Stomach (tissue), 8 donors: ENCODE measurements at regions not wholly inside any gene's neighbourhood (a gene's known extent, or its start where the extent isn't known, plus 50 kb on each side); places are given as distances from the start of the nearest gene placed in this dataset.

Experiments
- DNase-seq, 2 donors: peaks; one replicate each; pipeline versions ENCODE4 v3.0.0 to v3.0.0-alpha.2; 2013 to 2019
- H3K27ac ChIP-seq, 5 donors: fragments of 200-600 bp in 4 of 5; sonication (generic) in 4 of 5; one replicate each; pipeline ENCODE4 v1.5.1; 2013 to 2019; ENCODE audit warnings: mild to moderate bottlenecking in 1 of 5, moderate library complexity in 1 of 5
- H3K27me3 ChIP-seq, 3 donors: fragments of 200-600 bp; sonication (generic); one replicate each; pipeline ENCODE4 v1.5.1; 2017 to 2019; ENCODE audit warnings: mixed run types in 1 of 3
- H3K36me3 ChIP-seq, 4 donors: fragments of 200-600 bp; sonication (generic); 1 replicate in 3 of 4; 2 replicates in 1 of 4; pipeline ENCODE4 v1.5.1; 2016 to 2019
- H3K4me1 ChIP-seq, 4 donors: fragments of 200-600 bp; sonication (generic); one replicate each; pipeline ENCODE4 v1.5.1; 2016 to 2019
- H3K4me3 ChIP-seq, 4 donors: fragments of 200-600 bp; sonication (generic) in 3 of 4; one replicate each; pipeline ENCODE4 v1.5.1; 2016 to 2019; ENCODE audit warnings: mild to moderate bottlenecking in 1 of 4
- H3K9me3 ChIP-seq, 4 donors: fragments of 200-600 bp; sonication (generic); one replicate each; pipeline ENCODE4 v1.5.1; 2016 to 2019
- CTCF ChIP-seq, 7 experiments: fragments of 450-650 bp in 4 of 7; fragments of 200-600 bp in 3 of 7; sonication (generic) in 3 of 7; IDR thresholded peaks; one replicate each; pipeline ENCODE4 v1.5.1; 2016 to 2019; ENCODE audit warnings: antibody characterized with exemption in 7 of 7, control low read depth in 2 of 7, mild to moderate bottlenecking in 1 of 7
- EP300 ChIP-seq: sonication (generic); formaldehyde crosslinking; IDR thresholded peaks from one replicate; pipeline ENCODE4 v1.6.1; 2017; ENCODE audit warnings: antibody characterized with exemption
- POLR2A ChIP-seq, 4 donors: fragments of 450-650 bp; IDR thresholded peaks; one replicate each; pipeline ENCODE4 v1.6.1; 2016; ENCODE audit warnings: antibody characterized with exemption in 4 of 4, control low read depth in 2 of 4, mild to moderate bottlenecking in 1 of 4, moderate library complexity in 1 of 4
- POLR2AphosphoS5 ChIP-seq, 3 donors: sonication (generic); formaldehyde crosslinking; IDR thresholded peaks; one replicate each; pipeline ENCODE4 v1.6.1; 2016; ENCODE audit warnings: antibody characterized with exemption in 3 of 3
- WGBS, 5 donors: extraction: QIAGEN DNeasy Blood & Tissue Kit in 3 of 5; methylation state at CpG; one replicate each; pipeline versions ENCODE4 v1.1.5 to v1.1.7; 2013 to 2018; 5-methylcytosine and 5-hydroxymethylcytosine counted together
- intact Hi-C: fragments of 100-400 bp; cut with DNase I; formaldehyde crosslinking; loops from one replicate; pipeline ENCODE4 v1.15.1; 2023; ENCODE audit warnings: low total_unique reads
- donor health status: healthy with polysubstance abuse.
- donor health status: Bipolar disorder and iron deficiency.
- donor health status: healthy.

GRCh38 chr5:3180636-3181035 is 415.0 kb upstream of the IRX1 start:
- DNase-seq: no peak
- no peak for TF ChIP-seq CTCF (IDR thresholded peaks at IDR 0.05)
- TF ChIP-seq EP300: no peak
- TF ChIP-seq POLR2AphosphoS5 (IDR thresholded peaks at IDR 0.05): no peak
- no peak for TF ChIP-seq POLR2A (IDR thresholded peaks at IDR 0.05)
- Histone ChIP-seq H3K27ac (no peak overlapping the region), H3K4me3 (no peak overlapping the region), H3K27me3 (peaks cover 0 to 8% (median 0%) of the 10 kb centered on the region in 3 donors), H3K4me1 (no peaks in the 10 kb centered on the region), H3K36me3 (no peaks in the 10 kb centered on the region), H3K9me3 (no peaks in the 10 kb centered on the region)
- intact Hi-C loops: no loop called here
- WGBS, 5 donors: 85 to 90% (median 87%) methylated on average over 15 to 20 of the region's 20 CpGs

- Histone ChIP-seq H3K4me1 (no peaks in the 10 kb centered on the region), H3K27ac (no peak overlapping the region), H3K9me3 (no peaks in the 10 kb centered on the region), H3K36me3 (no peaks in the 10 kb centered on the region), H3K27me3 (peaks cover 0 to 3% (median 0%) of the 10 kb centered on the region in 3 donors), H3K4me3 (no peak overlapping the region)
- TF ChIP-seq CTCF (IDR thresholded peaks at IDR 0.05) (no peak), POLR2AphosphoS5 (IDR thresholded peaks at IDR 0.05) (no peak), POLR2A (IDR thresholded peaks at IDR 0.05) (no peak), EP300 (no peak)
- intact Hi-C loops: no loop called here
- DNase-seq: no peak
- 61 to 78% (median 70%) methylated on average over 5 of the region's 5 CpGs for WGBS, 5 donors
Observed at GRCh38 chr5:3179220-3179619, 416.4 kb upstream of the IRX1 start.

- Histone ChIP-seq H3K9me3 (no peaks in the 10 kb centered on the region), H3K4me1 (no peaks in the 10 kb centered on the region), H3K4me3 (no peak overlapping the region), H3K36me3 (no peaks in the 10 kb centered on the region), H3K27me3 (peaks cover 0 to 3% (median 0%) of the 10 kb centered on the region in 3 donors), H3K27ac (no peak overlapping the region)
- intact Hi-C loops: no loop called here
- TF ChIP-seq POLR2A (IDR thresholded peaks at IDR 0.05): no peak
- TF ChIP-seq POLR2AphosphoS5 (IDR thresholded peaks at IDR 0.05): no peak
- TF ChIP-seq EP300: no peak
- no peak for TF ChIP-seq CTCF (IDR thresholded peaks at IDR 0.05)
- DNase-seq: no peak
- 86 to 94% (median 93%) methylated on average over 15 of the region's 15 CpGs for WGBS, 5 donors
Observed at GRCh38 chr5:3177338-3177737, 418.3 kb upstream of the IRX1 start.

GRCh38 chr5:3175416-3175815 is 420.2 kb upstream of the IRX1 start:
- DNase-seq: no peak
- TF ChIP-seq POLR2AphosphoS5 (IDR thresholded peaks at IDR 0.05) (no peak), CTCF (IDR thresholded peaks at IDR 0.05) (no peak), EP300 (no peak), POLR2A (IDR thresholded peaks at IDR 0.05) (no peak)
- intact Hi-C loops: no loop called here
- 31 to 78% (median 54%) methylated on average over 7 of the region's 7 CpGs for WGBS, 5 donors
- peaks cover 0 to 2% (median 0%) of the 10 kb centered on the region in 4 donors for H3K9me3 ChIP-seq
- no peaks in the 10 kb centered on the region for H3K4me1 ChIP-seq
- no peaks in the 10 kb centered on the region for H3K36me3 ChIP-seq
- H3K27me3 ChIP-seq: peaks cover 0 to 3% (median 0%) of the 10 kb centered on the region in 3 donors
- no peak overlapping the region for H3K27ac ChIP-seq
- no peak overlapping the region for H3K4me3 ChIP-seq
